WERI-Rb-1 (cell line): ENCODE measurements at regions not wholly inside any gene's neighbourhood (a gene's known extent, or its start where the extent isn't known, plus 50 kb on each side); places are given as distances from the start of the nearest gene placed in this dataset.

Source experiments
- DNase-seq: peaks from one replicate; pipeline ENCODE4 v3.0.0-alpha.2; 2020
- H3K27ac ChIP-seq: fragments of 250-450 bp; sonication (Bioruptor Pico); 2 replicates; pipeline ENCODE4 v1.5.1; 2020; ENCODE audit warnings: mild to moderate bottlenecking, moderate library complexity
- H3K27me3 ChIP-seq: fragments of 250-450 bp; sonication (Bioruptor Pico); 2 replicates; pipeline ENCODE4 v1.5.1; 2021; ENCODE audit warnings: mild to moderate bottlenecking, low read depth, moderate library complexity; ENCODE audit not compliant: insufficient read depth, severe bottlenecking
- H3K36me3 ChIP-seq: fragments of 250-450 bp; sonication (Bioruptor Pico); 2 replicates; pipeline ENCODE4 v1.5.1; 2020; ENCODE audit warnings: mild to moderate bottlenecking, moderate library complexity
- H3K4me3 ChIP-seq: 2 replicates; pipeline ENCODE4 v1.5.1; 2011; ENCODE audit warnings: low read depth, mild to moderate bottlenecking, control low read depth, low read length
- H3K9me3 ChIP-seq: fragments of 250-450 bp; sonication (Bioruptor Pico); 2 replicates; pipeline ENCODE4 v1.5.1; 2021; ENCODE audit warnings: mild to moderate bottlenecking, moderate library complexity; ENCODE audit not compliant: severe bottlenecking
- CTCF ChIP-seq: IDR thresholded peaks from 2 replicates; pipeline ENCODE4 v1.5.1; 2011; ENCODE audit warnings: low read depth, mild to moderate bottlenecking, control low read depth, inconsistent platforms, low read length

GRCh38 chr2:128465246-128466170 is 146.8 kb upstream of the HS6ST1 start:
- H3K36me3 ChIP-seq = no peaks in the 10 kb centered on the region
- DNase-seq = no peak
- no peak overlapping the region for H3K27ac ChIP-seq
- no peaks in the 10 kb centered on the region for H3K27me3 ChIP-seq
- no peak for TF ChIP-seq CTCF
- no peak overlapping the region for H3K4me3 ChIP-seq
- peaks cover 33% of the 10 kb centered on the region for H3K9me3 ChIP-seq

- H3K9me3 ChIP-seq = peaks cover 34% of the 10 kb centered on the region
- H3K4me3 ChIP-seq = no peak overlapping the region
- no peak for DNase-seq
- TF ChIP-seq CTCF = no peak
- no peak overlapping the region for H3K27ac ChIP-seq
- no peaks in the 10 kb centered on the region for H3K27me3 ChIP-seq
- H3K36me3 ChIP-seq = no peaks in the 10 kb centered on the region
Observed at GRCh38 chr2:128466376-128466775, 147.7 kb upstream of the HS6ST1 start.

GRCh38 chr2:128466776-128467175 is 148.1 kb upstream of the HS6ST1 start:
- no peak for DNase-seq
- Histone ChIP-seq H3K27ac (no peak overlapping the region), H3K36me3 (no peaks in the 10 kb centered on the region), H3K27me3 (no peaks in the 10 kb centered on the region), H3K9me3 (peaks cover 34% of the 10 kb centered on the region), H3K4me3 (no peak overlapping the region)
- TF ChIP-seq CTCF = no peak

GRCh38 chr2:128467321-128467969 is 148.8 kb upstream of the HS6ST1 start:
- H3K9me3 ChIP-seq = peaks cover 34% of the 10 kb centered on the region
- TF ChIP-seq CTCF = no peak
- no peak overlapping the region for H3K27ac ChIP-seq
- no peaks in the 10 kb centered on the region for H3K36me3 ChIP-seq
- no peak for DNase-seq
- no peaks in the 10 kb centered on the region for H3K27me3 ChIP-seq
- H3K4me3 ChIP-seq = no peak overlapping the region

GRCh38 chr2:128468186-128468920 is 149.7 kb upstream of the HS6ST1 start:
- DNase-seq = no peak
- no peak overlapping the region for H3K27ac ChIP-seq
- no peaks in the 10 kb centered on the region for H3K27me3 ChIP-seq
- no peaks in the 10 kb centered on the region for H3K36me3 ChIP-seq
- H3K4me3 ChIP-seq = no peak overlapping the region
- H3K9me3 ChIP-seq = peaks cover 34% of the 10 kb centered on the region
- TF ChIP-seq CTCF = no peak
